H1 (cell line): ENCODE measurements at regions not wholly inside any gene's neighbourhood (a gene's known extent, or its start where the extent isn't known, plus 50 kb on each side); places are given as distances from the start of the nearest gene placed in this dataset.

ENCODE experiments used
- CTCF ChIA-PET: fragments of 300-600 bp; sonication (Branson Sonifier 250); formaldehyde crosslinking; loops from one replicate; lab custom pipeline; 2021; ENCODE audit not compliant: partially characterized antibody; lab: Charles Lee
- POLR2A ChIA-PET: fragments of 300-600 bp; sonication (Branson Sonifier 250); formaldehyde crosslinking; loops from one replicate; lab custom pipeline; 2021; ENCODE audit warnings: inconsistent platforms; ENCODE audit not compliant: partially characterized antibody; lab: Charles Lee
- DNase-seq, 2 experiments: peaks; one replicate each; pipeline versions ENCODE4 v3.0.0 to v3.0.0-alpha.2; 2010 to 2022; ENCODE audit warnings: low spot score in 2 of 2, low read depth in 1 of 2, mixed read lengths in 1 of 2
- FAIRE-seq: peaks from 2 replicates; lab custom pipeline; 2011; peaks lifted over from hg19 to GRCh38; lab: Jason Lieb, UNC
- H2AFZ ChIP-seq: 2 replicates; pipeline ENCODE4 v1.8.1; 2012; ENCODE audit warnings: low read length, inconsistent platforms
- H2AK5ac ChIP-seq: 2 replicates; pipeline ENCODE4 v1.6.1; 2013; ENCODE audit warnings: low read depth, low read length
- H2BK120ac ChIP-seq: replicated peaks from 2 replicates; pipeline ENCODE3; 2013; ENCODE audit warnings: low read depth, low read length, inconsistent platforms
- H2BK12ac ChIP-seq: 2 replicates; pipeline ENCODE4 v1.6.1; 2013; ENCODE audit warnings: low read depth, low read length
- H2BK15ac ChIP-seq: 2 replicates; pipeline ENCODE4 v1.6.1; 2013; ENCODE audit warnings: low read length
- H2BK20ac ChIP-seq: 2 replicates; pipeline ENCODE4 v1.6.1; 2013; ENCODE audit warnings: low read length
- H2BK5ac ChIP-seq: 2 replicates; pipeline ENCODE4 v1.6.1; 2013; ENCODE audit warnings: low read depth, low read length
- H3K14ac ChIP-seq: 2 replicates; pipeline ENCODE4 v1.6.1; 2013; ENCODE audit warnings: inconsistent platforms; ENCODE audit not compliant: insufficient read length
- H3K18ac ChIP-seq: 2 replicates; pipeline ENCODE4 v1.6.1; 2013; ENCODE audit warnings: low read length; ENCODE audit errors: extremely low read depth
- H3K23ac ChIP-seq: 2 replicates; pipeline ENCODE4 v1.6.1; 2013; ENCODE audit warnings: inconsistent platforms; ENCODE audit not compliant: insufficient read length
- H3K23me2 ChIP-seq: 2 replicates; pipeline ENCODE4 v1.6.1; 2013; ENCODE audit warnings: low read depth, low read length
- H3K27ac ChIP-seq: 2 replicates; pipeline ENCODE4 v1.6.1; 2011; ENCODE audit warnings: low read depth, low read length, inconsistent platforms
- H3K27me3 ChIP-seq, 4 experiments: replicated peaks in 1 of 4; 1 replicate in 1 of 4; 2 replicates in 3 of 4; pipeline versions ENCODE4 v1.6.1 to v1.8.1; 2011 to 2013; ENCODE audit warnings: low read length in 3 of 4, mild to moderate bottlenecking in 3 of 4, inconsistent platforms in 2 of 4, mixed read lengths in 2 of 4, moderate library complexity in 1 of 4; ENCODE audit not compliant: control insufficient read depth in 3 of 4, insufficient read depth in 3 of 4; ENCODE audit errors: extremely low read depth in 1 of 4
- H3K36me3 ChIP-seq, 4 experiments: 2 replicates each; pipeline versions ENCODE4 v1.6.1 to v1.8.1; 2011 to 2013; ENCODE audit warnings: mild to moderate bottlenecking in 4 of 4, low read length in 3 of 4, moderate library complexity in 2 of 4, control low read depth in 1 of 4, inconsistent platforms in 1 of 4; ENCODE audit not compliant: insufficient read depth in 4 of 4, control insufficient read depth in 2 of 4
- H3K4ac ChIP-seq: replicated peaks from 2 replicates; pipeline ENCODE3; 2013; ENCODE audit warnings: low read length, low read depth, mixed read lengths, inconsistent platforms; ENCODE audit not compliant: insufficient read length
- H3K4me1 ChIP-seq, 4 experiments: replicated peaks in 1 of 4; 1 replicate in 1 of 4; 2 replicates in 3 of 4; pipeline versions ENCODE4 v1.6.1 to v1.8.1; 2011 to 2013; ENCODE audit warnings: low read length in 3 of 4, inconsistent platforms in 2 of 4, mixed read lengths in 1 of 4; ENCODE audit not compliant: insufficient read depth in 4 of 4, control insufficient read depth in 3 of 4
- H3K4me2 ChIP-seq, 2 experiments: 2 replicates each; pipeline versions ENCODE4 v1.6.1 to v1.8.1; 2011 to 2013; ENCODE audit warnings: low read depth in 2 of 2, low read length in 2 of 2, control low read depth in 1 of 2, inconsistent platforms in 1 of 2, mild to moderate bottlenecking in 1 of 2; ENCODE audit not compliant: insufficient read depth in 1 of 2
- H3K4me3 ChIP-seq, 4 experiments: fragments of 200-600, 300-600 bp in 1 of 4; sonication (generic), shearing (Covaris generic), sonication (Bioruptor Twin) in 1 of 4; 2 replicates each; pipeline versions ENCODE4 v1.5.1 to v1.8.1; 2011 to 2016; ENCODE audit warnings: low read length in 4 of 4, low read depth in 3 of 4, control low read depth in 2 of 4, inconsistent platforms in 2 of 4, mild to moderate bottlenecking in 2 of 4, mixed read lengths in 1 of 4, moderate library complexity in 1 of 4; ENCODE audit not compliant: insufficient read depth in 2 of 4; ENCODE audit errors: extremely low read depth in 1 of 4
- H3K56ac ChIP-seq: replicated peaks from 2 replicates; pipeline ENCODE3; 2013; ENCODE audit warnings: low read depth, mild to moderate bottlenecking, mixed read lengths, low read length, inconsistent platforms; ENCODE audit not compliant: insufficient read length
- H3K79me1 ChIP-seq: 2 replicates; pipeline ENCODE4 v1.6.1; 2013; ENCODE audit warnings: low read depth, low read length, control low read depth
- H3K79me2 ChIP-seq, 2 experiments: 2 replicates each; pipeline versions ENCODE4 v1.6.1 to v1.8.1; 2012 to 2013; ENCODE audit warnings: low read length in 2 of 2, mild to moderate bottlenecking in 2 of 2, inconsistent platforms in 1 of 2; ENCODE audit not compliant: insufficient read depth in 2 of 2, control insufficient read depth in 1 of 2
- H3K9ac ChIP-seq, 4 experiments: replicated peaks in 1 of 4; 1 replicate in 1 of 4; 2 replicates in 3 of 4; pipeline versions ENCODE4 v1.6.1 to v1.8.1; 2011 to 2013; ENCODE audit warnings: low read depth in 3 of 4, low read length in 3 of 4, control low read depth in 2 of 4, mild to moderate bottlenecking in 2 of 4, moderate library complexity in 2 of 4, inconsistent platforms in 1 of 4; ENCODE audit errors: extremely low read depth in 1 of 4
- H3K9me3 ChIP-seq, 2 experiments: 2 replicates each; pipeline versions ENCODE4 v1.6.1 to v1.8.1; 2012 to 2013; ENCODE audit warnings: mild to moderate bottlenecking in 2 of 2, moderate library complexity in 2 of 2, control low read depth in 1 of 2, inconsistent platforms in 1 of 2, low read depth in 1 of 2, low read length in 1 of 2, mixed read lengths in 1 of 2; ENCODE audit not compliant: insufficient read depth in 2 of 2
- H4K20me1 ChIP-seq, 2 experiments: replicated peaks in 1 of 2; 2 replicates each; pipeline versions ENCODE3 to v1.8.1; 2011 to 2013; ENCODE audit warnings: inconsistent platforms in 2 of 2, low read length in 2 of 2, mild to moderate bottlenecking in 1 of 2; ENCODE audit not compliant: insufficient read depth in 2 of 2, control insufficient read depth in 1 of 2
- H4K5ac ChIP-seq: 2 replicates; pipeline ENCODE4 v1.6.1; 2013; ENCODE audit warnings: low read length, low read depth, mixed read lengths, inconsistent platforms; ENCODE audit not compliant: insufficient read length
- H4K8ac ChIP-seq: 2 replicates; pipeline ENCODE4 v1.8.0; 2013; ENCODE audit warnings: mild to moderate bottlenecking, moderate library complexity, low read length, inconsistent platforms; ENCODE audit not compliant: insufficient read depth; ENCODE audit errors: extremely low read depth
- H4K91ac ChIP-seq: replicated peaks from 2 replicates; pipeline ENCODE3; 2013; ENCODE audit warnings: low read length, mixed read lengths, inconsistent platforms; ENCODE audit not compliant: insufficient read length
- ASH2L ChIP-seq: fragments of 200-600, 300-600 bp; sonication (generic); IDR thresholded peaks from one replicate; pipeline ENCODE4 v1.7.1; 2017; ENCODE audit warnings: low read length
- BRCA1 ChIP-seq: IDR thresholded peaks from 2 replicates; pipeline ENCODE4 v1.6.1; 2012; ENCODE audit warnings: low read depth, low read length, improper control_type of control experiment
- EZH2 ChIP-seq: fragments of 200-600 bp; sonication (generic); IDR thresholded peaks from 2 replicates; pipeline ENCODE4 v1.7.1; 2012; ENCODE audit warnings: low read depth, mild to moderate bottlenecking, moderate library complexity, low read length, inconsistent platforms; ENCODE audit not compliant: severe bottlenecking
- FOSL1 ChIP-seq: IDR thresholded peaks from 2 replicates; pipeline ENCODE4 v1.6.1; 2011; ENCODE audit warnings: mild to moderate bottlenecking, low read depth, low read length, moderate library complexity; ENCODE audit not compliant: insufficient read depth
- HDAC2 ChIP-seq, 2 experiments: fragments of 300-600 bp in 1 of 2; sonication (generic) in 1 of 2; IDR thresholded peaks; 2 replicates each; pipeline ENCODE4 v1.6.1; 2011 to 2012; ENCODE audit warnings: low read depth in 2 of 2, low read length in 2 of 2, mild to moderate bottlenecking in 2 of 2, moderate library complexity in 2 of 2, borderline replicate concordance in 1 of 2, inconsistent platforms in 1 of 2
- HDAC6 ChIP-seq: IDR thresholded peaks from one replicate; pipeline ENCODE4 v1.7.1; 2012; ENCODE audit warnings: low read depth, mild to moderate bottlenecking, inconsistent platforms, low read length, moderate library complexity
- RXRA ChIP-seq: IDR thresholded peaks from 2 replicates; pipeline ENCODE4 v1.6.1; 2011; ENCODE audit warnings: low read depth, mild to moderate bottlenecking, low read length, moderate library complexity; ENCODE audit not compliant: insufficient read depth
- SIRT6 ChIP-seq: IDR thresholded peaks from one replicate; pipeline ENCODE4 v1.7.1; 2012; ENCODE audit warnings: low read length, inconsistent platforms
- SIX5 ChIP-seq: IDR thresholded peaks from 2 replicates; pipeline ENCODE4 v1.6.1; 2011; ENCODE audit warnings: mild to moderate bottlenecking, low read depth, low read length
- ZNF274 ChIP-seq: IDR thresholded peaks from 2 replicates; pipeline ENCODE4 v1.7.0; 2012; ENCODE audit warnings: low read length, borderline replicate concordance; ENCODE audit errors: extremely low read depth
- WGBS, 2 experiments: shearing (Covaris generic) in 1 of 2; methylation state at CpG; one replicate each; pipeline versions ENCODE4 v1.1.6 to v1.1.7; 2013 to 2015; ENCODE audit warnings: low lambda C conversion rate in 2 of 2, mixed read lengths in 2 of 2, inconsistent platforms in 1 of 2, low coverage in 1 of 2, missing lambda C conversion rate in 1 of 2; ENCODE audit not compliant: insufficient replicate concordance in 2 of 2, insufficient coverage in 1 of 2, insufficient read length in 1 of 2; ENCODE audit errors: extremely low coverage in 1 of 2, missing lambda C conversion rate in 1 of 2; 5-methylcytosine and 5-hydroxymethylcytosine counted together

GRCh38 chr6:155967322-155967721 is 511.7 kb upstream of the NOX3 start:
- Histone ChIP-seq H3K9me3 (0 out of 4 replicates have a peak, but pooled peaks cover 0 to 3% of the 10 kb centered on the region in 2 experiments), H3K9ac (no peak overlapping the region), H2BK120ac (no peak overlapping the region), H3K4ac (no peak overlapping the region), H4K8ac (no peak overlapping the region), H3K56ac (no peak overlapping the region), H4K91ac (no peak overlapping the region), H3K23ac (no peak overlapping the region), H3K4me1 (no peaks in the 10 kb centered on the region), H3K4me3 (no peak overlapping the region), H3K36me3 (no peaks in the 10 kb centered on the region), H2BK5ac (no peak overlapping the region), H3K79me2 (no peaks in the 10 kb centered on the region), H3K27ac (no peak overlapping the region), H3K4me2 (no peak overlapping the region), H2AFZ (no peak overlapping the region), H2AK5ac (no peak overlapping the region), H3K14ac (no peak overlapping the region), H2BK15ac (no peak overlapping the region), H3K79me1 (no peaks in the 10 kb centered on the region), H3K23me2 (no peaks in the 10 kb centered on the region), H4K5ac (no peak overlapping the region), H4K20me1 (no peaks in the 10 kb centered on the region), H2BK20ac (no peak overlapping the region), H3K27me3 (no peaks in the 10 kb centered on the region), H2BK12ac (no peak overlapping the region)
- ChIA-PET CTCF (no interaction called here), POLR2A (no interaction called here)
- 76% methylated on average over 3 of the region's 3 CpGs; no CpG with 5 or more reads in 1 of the 2 experiments for WGBS, 2 experiments
- no peak for DNase-seq
- no peak for FAIRE-seq
- TF ChIP-seq BRCA1, result no peak
- TF ChIP-seq RXRA, result no peak
- TF ChIP-seq ASH2L, result no peak
- no peak for TF ChIP-seq FOSL1
- TF ChIP-seq SIRT6, result no peak
- no peak for TF ChIP-seq HDAC2 (IDR thresholded peaks at IDR 0.05; ENCODE audit: borderline replicate concordance in 1 of 2, low read depth in 2 of 2, low read length in 2 of 2)
- TF ChIP-seq SIX5, result no peak
- TF ChIP-seq HDAC6, result no peak
- TF ChIP-seq ZNF274, result no peak
- TF ChIP-seq EZH2, result no peak
- TF ChIP-seq, all 59 proteins: peak for 0
- no peak overlapping the region for H3K18ac ChIP-seq
